OCI-LY3 (cell line): ENCODE measurements at regions not wholly inside any gene's neighbourhood (a gene's known extent, or its start where the extent isn't known, plus 50 kb on each side); places are given as distances from the start of the nearest gene placed in this dataset.

Experiments
- H2AFZ ChIP-seq: fragments of 200-600, 300-600 bp; shearing (Covaris generic); 2 replicates; pipeline ENCODE4 v1.6.0; 2014; ENCODE audit warnings: antibody characterized with exemption, low read depth, low read length
- H3K27ac ChIP-seq: fragments of 200-600, 300-600 bp; sonication (generic); 2 replicates; pipeline ENCODE4 v1.5.1; 2014; ENCODE audit warnings: mild to moderate bottlenecking, low read length, moderate library complexity, mixed read lengths
- H3K27me3 ChIP-seq: fragments of 200-600, 300-600 bp; sonication (generic); 2 replicates; pipeline ENCODE4 v1.6.1; 2014; ENCODE audit warnings: low read depth, low read length, mixed read lengths
- H3K36me3 ChIP-seq: fragments of 200-600, 300-600 bp; sonication (generic); replicated peaks from 2 replicates; pipeline ENCODE3; 2014; ENCODE audit warnings: low read depth, low read length, mixed read lengths
- H3K4me1 ChIP-seq: fragments of 300-600, 200-600 bp; sonication (generic); 2 replicates; pipeline ENCODE4 v1.6.1; 2014; ENCODE audit warnings: low read length, mixed read lengths
- H3K4me2 ChIP-seq: fragments of 200-600, 300-600 bp; sonication (generic); 2 replicates; pipeline ENCODE4 v1.6.1; 2014; ENCODE audit warnings: low read length, mixed read lengths
- H3K4me3 ChIP-seq: fragments of 300-600, 200-600 bp; sonication (generic); 2 replicates; pipeline ENCODE4 v1.5.1; 2014; ENCODE audit warnings: antibody characterized with exemption, mild to moderate bottlenecking, low read length, moderate library complexity
- H3K79me2 ChIP-seq: fragments of 300-600, 200-600 bp; shearing (Covaris generic); 2 replicates; pipeline ENCODE4 v1.6.1; 2014; ENCODE audit warnings: mild to moderate bottlenecking, low read length, mixed read lengths
- H3K9ac ChIP-seq: fragments of 300-600, 200-600 bp; shearing (Covaris generic); 2 replicates; pipeline ENCODE4 v1.6.0; 2014; ENCODE audit warnings: mild to moderate bottlenecking, low read length, moderate library complexity
- H3K9me3 ChIP-seq: fragments of 200-600, 300-600 bp; shearing (Covaris generic); 2 replicates; pipeline ENCODE4 v1.6.1; 2014; ENCODE audit warnings: low read length, mixed read lengths; ENCODE audit not compliant: insufficient read depth
- H4K20me1 ChIP-seq: fragments of 200-600, 300-600 bp; sonication (generic); 2 replicates; pipeline ENCODE4 v1.6.1; 2016; ENCODE audit warnings: low read length, mixed read lengths; ENCODE audit not compliant: insufficient read depth
- CTCF ChIP-seq: fragments of 200-600, 300-600 bp; sonication (generic); IDR thresholded peaks from 2 replicates; pipeline ENCODE4 v1.5.1; 2014; ENCODE audit warnings: antibody characterized with exemption, low read length, low read depth
- EZH2phosphoT487 ChIP-seq: fragments of 200-600 bp; shearing (Covaris generic); IDR thresholded peaks from 2 replicates; pipeline ENCODE4 v1.6.1; 2018; ENCODE audit warnings: antibody characterized with exemption, mixed run types, low read depth

DNA sequence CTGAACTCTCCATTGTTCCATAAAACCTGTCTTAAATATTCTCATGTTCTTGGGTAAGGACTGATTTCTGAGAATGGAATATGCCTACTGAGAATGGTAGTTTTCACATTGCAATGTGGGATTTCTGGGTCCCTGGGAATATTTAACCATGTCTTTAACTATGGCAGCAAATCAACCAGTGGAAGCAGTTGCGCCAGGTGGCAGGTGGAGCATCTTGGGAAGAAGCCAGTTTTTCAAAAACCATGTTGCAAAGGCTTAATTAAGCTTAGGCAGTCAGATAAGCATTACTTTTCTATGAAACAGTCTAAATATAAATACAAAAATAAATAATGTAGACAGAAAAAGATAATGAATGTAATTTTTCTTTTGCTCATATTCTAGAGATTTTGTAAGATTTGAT is 448.1 kb downstream of the ADAMTS20 start:
- Histone ChIP-seq H3K9me3 (no peaks in the 10 kb centered on the region), H3K27ac (no peak overlapping the region), H2AFZ (no peak overlapping the region), H3K27me3 (no peaks in the 10 kb centered on the region), H3K9ac (no peak overlapping the region), H3K4me1 (peaks cover 6% of the 10 kb centered on the region), H3K4me2 (no peak overlapping the region), H3K4me3 (no peak overlapping the region), H3K36me3 (no peaks in the 10 kb centered on the region), H4K20me1 (no peaks in the 10 kb centered on the region), H3K79me2 (no peaks in the 10 kb centered on the region)
- TF ChIP-seq EZH2phosphoT487 (no peak), CTCF (no peak)

DNA sequence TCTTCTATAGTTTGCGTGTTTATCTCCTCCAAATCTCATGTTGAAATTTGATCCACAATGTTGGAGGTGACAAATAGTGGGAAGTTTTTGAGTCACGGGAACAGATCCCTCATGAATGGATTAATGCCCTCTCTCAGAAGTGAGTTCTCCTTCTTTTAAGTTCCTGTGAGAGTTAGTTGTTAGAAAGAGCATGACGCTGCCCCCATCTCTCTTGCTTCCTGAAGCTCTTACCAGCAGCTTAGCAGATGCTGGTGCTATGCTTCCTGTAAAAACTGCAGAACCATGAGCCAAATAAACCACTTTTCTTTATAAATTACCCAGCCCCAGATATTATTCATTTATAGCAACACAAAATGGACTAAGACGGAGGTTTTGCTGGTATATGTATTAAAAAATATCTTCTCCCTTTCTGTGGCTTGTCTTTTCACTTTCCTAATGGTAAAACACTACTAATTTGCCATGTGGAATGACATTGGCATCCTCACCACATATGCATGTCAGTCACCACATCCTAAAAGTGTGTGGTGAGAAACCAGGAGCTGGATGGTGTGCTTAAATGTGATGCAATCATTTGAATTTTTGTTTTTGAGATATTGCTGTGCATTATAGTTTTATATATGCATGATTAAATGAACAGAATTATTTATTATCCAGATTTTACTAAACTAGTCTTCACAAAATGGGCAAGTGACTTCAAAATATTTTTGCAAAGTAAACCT is 449.3 kb downstream of the ADAMTS20 start:
- H3K9ac ChIP-seq = no peak overlapping the region
- peaks cover 6% of the 10 kb centered on the region for H3K4me1 ChIP-seq
- no peak for TF ChIP-seq CTCF
- TF ChIP-seq EZH2phosphoT487 = no peak
- no peaks in the 10 kb centered on the region for H3K27me3 ChIP-seq
- H3K36me3 ChIP-seq = no peaks in the 10 kb centered on the region
- no peak overlapping the region for H3K4me2 ChIP-seq
- no peaks in the 10 kb centered on the region for H3K79me2 ChIP-seq
- H4K20me1 ChIP-seq = no peaks in the 10 kb centered on the region
- H2AFZ ChIP-seq = no peak overlapping the region
- H3K9me3 ChIP-seq = no peaks in the 10 kb centered on the region
- H3K4me3 ChIP-seq = no peak overlapping the region
- H3K27ac ChIP-seq = no peak overlapping the region

GRCh38 chr12:43100231-43100630 is 451.8 kb downstream of the ADAMTS20 start:
- no peak overlapping the region for H3K4me3 ChIP-seq
- H3K36me3 ChIP-seq = no peaks in the 10 kb centered on the region
- H3K79me2 ChIP-seq = no peaks in the 10 kb centered on the region
- no peaks in the 10 kb centered on the region for H3K9me3 ChIP-seq
- no peak overlapping the region for H3K9ac ChIP-seq
- H2AFZ ChIP-seq = no peak overlapping the region
- no peak overlapping the region for H3K27ac ChIP-seq
- H4K20me1 ChIP-seq = no peaks in the 10 kb centered on the region
- H3K27me3 ChIP-seq = no peaks in the 10 kb centered on the region
- H3K4me1 ChIP-seq = no peaks in the 10 kb centered on the region
- no peak for TF ChIP-seq EZH2phosphoT487
- no peak for TF ChIP-seq CTCF
- no peak overlapping the region for H3K4me2 ChIP-seq

DNA sequence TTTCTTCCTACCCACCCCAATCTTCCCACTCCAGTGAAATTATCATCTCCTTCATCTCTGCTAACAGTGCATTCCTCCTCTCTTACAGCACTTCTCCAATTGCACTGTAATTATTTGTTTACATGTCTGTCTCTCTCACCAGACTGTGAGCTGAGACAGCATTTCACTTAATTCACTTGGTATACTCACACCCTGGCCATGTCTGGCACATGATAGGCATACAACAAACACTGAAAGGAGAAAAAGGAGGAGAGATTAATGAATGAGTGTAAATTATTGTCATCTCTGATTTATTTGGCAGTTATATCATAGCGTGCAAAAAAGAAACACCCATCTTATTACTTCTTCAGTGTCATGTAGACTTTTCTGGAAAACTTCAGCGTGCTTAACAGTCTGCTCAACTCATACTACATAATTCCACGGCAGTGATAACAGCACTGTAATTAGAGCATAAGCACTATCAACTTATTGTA is 452.3 kb downstream of the ADAMTS20 start:
- TF ChIP-seq EZH2phosphoT487 = no peak
- TF ChIP-seq CTCF = no peak
- Histone ChIP-seq H3K27ac (no peak overlapping the region), H4K20me1 (no peaks in the 10 kb centered on the region), H3K27me3 (no peaks in the 10 kb centered on the region), H3K79me2 (no peaks in the 10 kb centered on the region), H2AFZ (no peak overlapping the region), H3K4me1 (no peaks in the 10 kb centered on the region), H3K9ac (no peak overlapping the region), H3K4me2 (no peak overlapping the region), H3K36me3 (no peaks in the 10 kb centered on the region), H3K9me3 (no peaks in the 10 kb centered on the region), H3K4me3 (no peak overlapping the region)
